Esophagus squamous epithelium (tissue), 4 donors: ENCODE measurements at regions not wholly inside any gene's neighbourhood (a gene's known extent, or its start where the extent isn't known, plus 50 kb on each side); places are given as distances from the start of the nearest gene placed in this dataset.

Source experiments
- CTCF ChIP-seq, 6 experiments: fragments of 450-650 bp in 4 of 6; fragments of 200-600 bp in 2 of 6; sonication (generic) in 2 of 6; IDR thresholded peaks; one replicate each; pipeline ENCODE4 v1.5.1; 2016 to 2019; ENCODE audit warnings: antibody characterized with exemption in 6 of 6, mild to moderate bottlenecking in 4 of 6, moderate library complexity in 4 of 6
- POLR2A ChIP-seq, 4 donors: fragments of 450-650 bp; IDR thresholded peaks; one replicate each; pipeline ENCODE4 v1.6.1; 2017; ENCODE audit warnings: antibody characterized with exemption in 4 of 4, mild to moderate bottlenecking in 4 of 4, moderate library complexity in 3 of 4

GRCh38 chr5:98391921-98392625 lies 381.4 kb upstream of the RGMB start:
- TF ChIP-seq POLR2A (IDR thresholded peaks at IDR 0.05) (no peak), CTCF (IDR thresholded peaks at IDR 0.05) (no peak)
